Transverse colon (tissue), 4 donors: ENCODE measurements at regions not wholly inside any gene's neighbourhood (a gene's known extent, or its start where the extent isn't known, plus 50 kb on each side); places are given as distances from the start of the nearest gene placed in this dataset.
"Not testable (repeated sequence)": the region's sequence is repeated elsewhere in the genome, so short reads cannot be mapped to it uniquely, and the experiment has no call there.

Source experiments
- DNase-seq: peaks from one replicate; pipeline ENCODE4 v3.0.0-alpha.2; 2019
- H3K27ac ChIP-seq, 4 donors: fragments of 200-600 bp; sonication (generic); 2 replicates each; pipeline ENCODE4 v1.5.1; 2016 to 2018; ENCODE audit warnings: inconsistent platforms in 4 of 4
- H3K27me3 ChIP-seq: fragments of 200-600 bp; sonication (generic); 2 replicates; pipeline ENCODE4 v1.5.1; 2017; ENCODE audit warnings: inconsistent platforms
- H3K36me3 ChIP-seq, 4 donors: fragments of 200-600 bp; sonication (generic); 2 replicates each; pipeline ENCODE4 v1.5.1; 2017 to 2019; ENCODE audit warnings: inconsistent platforms in 4 of 4
- H3K4me1 ChIP-seq, 4 donors: fragments of 200-600 bp; sonication (generic); 2 replicates each; pipeline ENCODE4 v1.5.1; 2017 to 2020; ENCODE audit warnings: inconsistent platforms in 4 of 4
- H3K4me3 ChIP-seq, 4 donors: fragments of 200-600 bp; sonication (generic); 1 replicate in 1 of 4; 2 replicates in 3 of 4; pipeline versions ENCODE4 v1.5.1 to v1.6.1; 2017 to 2019; ENCODE audit warnings: inconsistent platforms in 4 of 4
- H3K9me3 ChIP-seq, 2 donors: fragments of 200-600 bp; sonication (generic); 2 replicates each; pipeline ENCODE4 v1.5.1; 2017 to 2019; ENCODE audit warnings: inconsistent platforms in 2 of 2
- CTCF ChIP-seq, 5 experiments: fragments of 200-600 bp in 3 of 5; fragments of 450-650 bp in 2 of 5; sonication (generic) in 3 of 5; IDR thresholded peaks; 1 replicate in 2 of 5; 2 replicates in 3 of 5; pipeline ENCODE4 v1.5.1; 2016 to 2017; ENCODE audit warnings: antibody characterized with exemption in 5 of 5, inconsistent platforms in 3 of 5, mild to moderate bottlenecking in 2 of 5, moderate library complexity in 1 of 5
- EP300 ChIP-seq: sonication (generic); formaldehyde crosslinking; IDR thresholded peaks from one replicate; pipeline ENCODE4 v1.6.1; 2017; ENCODE audit warnings: antibody characterized with exemption, low read depth
- POLR2A ChIP-seq: fragments of 450-650 bp; IDR thresholded peaks from one replicate; pipeline ENCODE4 v1.6.1; 2016; ENCODE audit warnings: antibody characterized with exemption, mild to moderate bottlenecking, moderate library complexity
- POLR2AphosphoS5 ChIP-seq, 3 donors: sonication (generic); formaldehyde crosslinking; IDR thresholded peaks; one replicate each; pipeline ENCODE4 v1.6.1; 2016; ENCODE audit warnings: antibody characterized with exemption in 3 of 3
- WGBS, 2 donors: methylation state at CpG; one replicate each; pipeline ENCODE4 v1.1.5; 2018; ENCODE audit warnings: low coverage in 1 of 2; 5-methylcytosine and 5-hydroxymethylcytosine counted together
- in situ Hi-C, 4 donors: fragments of 200-750 bp; cut with MboI; loops; one replicate each; pipeline versions ENCODE4 v1.15.0 to v1.15.1; 2017; ENCODE audit warnings: low sequenced_read_pairs in 3 of 4, low pct_ligation_motif_present in 1 of 4, low pct_unique_long_range_greater_than_20kb in 1 of 4
- intact Hi-C: fragments of 100-400 bp; cut with DNase I; formaldehyde crosslinking; loops from one replicate; pipeline ENCODE4 v1.15.1; 2023; ENCODE audit warnings: low total_unique reads

- intact Hi-C loops, result no loop called here
Measured at GRCh38 chr2:217353591-217353990, 493.7 kb upstream of the TNP1 start.

DNA sequence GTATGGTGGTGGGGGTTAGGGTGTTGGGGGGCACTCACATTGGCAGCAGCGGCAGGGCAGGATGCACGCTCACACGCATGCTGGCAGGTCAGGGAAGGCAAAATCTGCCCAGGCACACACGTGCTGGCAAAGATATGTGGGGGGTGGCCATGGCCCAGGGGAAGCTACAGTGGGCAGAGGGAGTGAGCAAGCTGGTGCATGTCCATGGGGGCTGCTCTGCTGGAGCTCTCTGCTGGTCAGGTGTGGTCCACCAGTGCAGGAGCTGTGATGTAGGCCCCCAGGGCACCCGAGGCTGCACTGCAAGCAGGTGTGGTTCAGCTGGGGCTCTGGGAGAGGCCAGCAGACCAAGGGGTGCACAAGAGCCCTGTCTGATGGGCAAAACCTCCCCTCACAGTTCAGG, 491.5 kb upstream of the TNP1 start:
- no peaks in the 10 kb centered on the region for H3K4me1 ChIP-seq
- H3K9me3 ChIP-seq, result no peaks in the 10 kb centered on the region
- WGBS, 2 donors, result 74% methylated on average over 4 of the region's 5 CpGs; no CpG with 5 or more reads in 1 of the 2 donors
- TF ChIP-seq CTCF (IDR thresholded peaks at IDR 0.05), result no peak
- TF ChIP-seq EP300, result no peak
- TF ChIP-seq POLR2A, result no peak
- TF ChIP-seq POLR2AphosphoS5 (IDR thresholded peaks at IDR 0.05), result no peak
- DNase-seq, result no peak
- no peak overlapping the region for H3K27ac ChIP-seq
- no peaks in the 10 kb centered on the region for H3K27me3 ChIP-seq
- intact Hi-C loops (no loop called here), in situ Hi-C loops (no loop called here)
- no peaks in the 10 kb centered on the region for H3K36me3 ChIP-seq
- H3K4me3 ChIP-seq, result no peak overlapping the region

More at GRCh38 chr2:217353591-217353990, 493.7 kb upstream of the TNP1 start:
- H3K9me3 ChIP-seq, result no peaks in the 10 kb centered on the region
- H3K27ac ChIP-seq, result no peak overlapping the region
- TF ChIP-seq CTCF (IDR thresholded peaks at IDR 0.05), result no peak
- TF ChIP-seq POLR2AphosphoS5 (IDR thresholded peaks at IDR 0.05), result no peak
- no peak for TF ChIP-seq EP300
- TF ChIP-seq POLR2A, result no peak
- no peak overlapping the region for H3K4me3 ChIP-seq
- 72% methylated on average over 4 of the region's 4 CpGs for WGBS, 2 donors
- H3K27me3 ChIP-seq, result no peaks in the 10 kb centered on the region
- DNase-seq, result no peak
- in situ Hi-C loops, result no loop called here
- H3K36me3 ChIP-seq, result no peaks in the 10 kb centered on the region
- peaks cover 0 to 12% (median 5%) of the 10 kb centered on the region in 4 donors for H3K4me1 ChIP-seq

GRCh38 chr2:217349251-217349650, 489.4 kb upstream of the TNP1 start:
- intact Hi-C loops, result no loop called here

GRCh38 chr2:217347630-217348029, 487.8 kb upstream of the TNP1 start:
- H3K4me3 ChIP-seq, H3K9me3 ChIP-seq, H3K4me1 ChIP-seq, in situ Hi-C loops, DNase-seq, intact Hi-C loops, H3K36me3 ChIP-seq, H3K27me3 ChIP-seq, H3K27ac ChIP-seq: not testable (repeated sequence)
- WGBS, 2 donors, result 24 to 60% methylated on average over 1 to 3 of the region's 3 CpGs

More at GRCh38 chr2:217349251-217349650, 489.4 kb upstream of the TNP1 start:
- WGBS, 2 donors, result 0 to 45% methylated on average over 1 of the region's 1 CpG
- Histone ChIP-seq H3K4me1 (no peaks in the 10 kb centered on the region), H3K36me3 (no peaks in the 10 kb centered on the region), H3K9me3 (no peaks in the 10 kb centered on the region), H3K4me3 (no peak overlapping the region), H3K27ac (no peak overlapping the region), H3K27me3 (no peaks in the 10 kb centered on the region)
- DNase-seq, result no peak
- in situ Hi-C loops, result no loop called here
- TF ChIP-seq POLR2A, result no peak
- TF ChIP-seq POLR2AphosphoS5 (IDR thresholded peaks at IDR 0.05), result no peak
- no peak for TF ChIP-seq CTCF (IDR thresholded peaks at IDR 0.05)
- no peak for TF ChIP-seq EP300

GRCh38 chr2:217346043-217346442, 486.2 kb upstream of the TNP1 start:
- H3K27ac ChIP-seq, H3K4me1 ChIP-seq, H3K4me3 ChIP-seq, intact Hi-C loops, in situ Hi-C loops, DNase-seq, H3K27me3 ChIP-seq, H3K36me3 ChIP-seq, H3K9me3 ChIP-seq: not testable (repeated sequence)
- WGBS, 2 donors, result 31 to 67% methylated on average over 1 of the region's 1 CpG
